IPS-18c (cell line): ENCODE measurements at regions not wholly inside any gene's neighbourhood (a gene's known extent, or its start where the extent isn't known, plus 50 kb on each side); places are given as distances from the start of the nearest gene placed in this dataset.
"Not testable (repeated sequence)": the region's sequence is repeated elsewhere in the genome, so short reads cannot be mapped to it uniquely, and the experiment has no call there.

Experiments used
- H3K4me3 ChIP-seq: 2 replicates; pipeline ENCODE4 v1.7.0; 2013; ENCODE audit warnings: low read depth, mild to moderate bottlenecking, low read length, moderate library complexity; ENCODE audit not compliant: insufficient read depth
- H3K9me3 ChIP-seq: one replicate; pipeline ENCODE4 v1.6.1; 2013; ENCODE audit warnings: mild to moderate bottlenecking, low read length, moderate library complexity; ENCODE audit not compliant: control insufficient read depth, insufficient read depth

DNA sequence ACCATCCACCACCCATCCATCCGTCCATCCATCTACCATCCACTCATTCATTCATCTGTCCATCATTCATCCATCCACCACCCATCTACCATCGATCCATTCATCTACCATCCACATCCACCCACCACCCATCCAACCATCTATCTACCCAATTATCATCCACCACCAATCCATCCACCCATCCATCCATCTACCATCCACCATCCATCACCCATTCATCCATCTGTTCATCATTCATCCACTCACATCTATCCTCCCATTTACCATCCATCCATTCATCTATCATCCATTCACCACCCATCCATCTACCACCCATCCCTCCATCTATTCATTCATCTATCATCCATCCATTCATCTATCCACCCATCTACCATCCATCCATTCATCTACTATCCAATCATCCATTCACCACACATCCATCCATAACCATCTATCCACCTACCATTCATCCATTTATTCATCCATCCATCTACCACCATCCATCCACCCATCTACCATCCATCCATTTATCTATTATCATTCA lies 188.8 kb downstream of the JCAD start:
- Histone ChIP-seq H3K9me3 (no peaks in the 10 kb centered on the region), H3K4me3 (no peak overlapping the region)

DNA sequence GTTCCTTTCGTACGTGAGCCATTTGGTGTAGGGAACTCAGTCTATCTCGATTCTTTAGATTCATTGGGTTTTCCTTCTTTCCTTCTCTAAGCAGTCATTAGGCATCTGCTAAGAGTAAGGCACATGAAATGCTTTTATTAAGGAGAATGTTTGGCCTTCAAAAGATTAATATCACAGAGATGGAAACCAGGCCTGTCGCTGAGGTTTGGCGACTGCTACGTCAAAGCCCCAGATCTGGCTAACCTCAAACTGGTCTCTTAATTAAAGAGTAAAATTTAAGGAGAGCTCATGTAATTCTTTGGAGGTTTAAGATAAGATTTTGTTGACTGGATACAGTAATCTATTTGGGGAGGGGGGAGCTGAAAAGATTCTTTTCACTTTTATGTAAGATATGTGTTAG lies 189.8 kb downstream of the JCAD start:
- Histone ChIP-seq H3K9me3 (no peaks in the 10 kb centered on the region), H3K4me3 (no peak overlapping the region)

DNA sequence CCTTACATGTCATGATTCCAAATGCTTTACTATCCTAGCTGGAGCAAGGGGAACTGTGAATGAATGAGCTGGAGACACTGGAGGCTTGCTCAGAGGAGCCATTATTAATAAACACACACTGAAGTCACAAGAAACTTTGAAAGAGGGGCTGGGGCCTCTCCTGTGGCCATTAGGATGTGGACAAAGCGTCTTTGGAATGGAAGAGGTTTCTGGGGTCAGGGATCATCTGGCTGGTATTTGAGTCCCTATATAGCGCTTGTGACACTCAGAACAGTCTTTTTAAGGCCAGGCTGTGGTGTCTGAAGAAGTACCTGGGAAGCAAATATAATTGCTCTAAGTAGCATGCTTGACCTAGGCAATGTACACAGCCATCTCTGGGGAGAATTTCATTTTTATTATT lies 193.0 kb downstream of the JCAD start:
- Histone ChIP-seq H3K9me3 (no peaks in the 10 kb centered on the region), H3K4me3 (no peak overlapping the region)

DNA sequence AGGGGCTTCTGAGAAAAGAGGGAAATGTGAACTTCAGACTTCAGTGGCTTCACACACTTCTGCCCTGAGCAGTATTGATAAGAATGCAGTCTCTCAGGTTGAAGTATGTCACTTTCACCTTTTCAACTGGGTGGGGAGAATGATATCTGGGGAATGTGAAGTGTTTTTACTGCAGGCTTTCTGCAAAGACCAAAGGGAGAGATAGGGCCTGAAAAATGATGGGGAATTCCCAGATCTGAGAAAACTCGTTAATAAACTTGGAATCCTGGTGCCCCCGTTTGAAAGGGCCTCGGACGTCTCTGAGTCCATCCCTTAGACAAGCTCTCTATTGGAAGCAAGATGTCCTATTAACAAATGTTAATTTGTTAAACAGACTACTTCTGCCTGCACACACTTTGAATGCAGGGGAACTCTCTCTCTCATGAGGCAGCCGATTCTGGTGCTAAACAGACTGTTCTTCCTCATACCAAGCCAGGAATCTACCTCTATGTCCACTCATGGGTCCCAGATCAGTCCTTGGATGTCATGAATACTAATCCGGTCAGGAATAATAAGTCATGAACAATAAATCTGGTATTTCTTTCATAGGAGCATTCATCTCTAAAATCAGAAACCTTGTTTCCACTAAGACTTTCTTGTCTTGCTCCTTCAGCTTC lies 193.6 kb downstream of the JCAD start:
- no peaks in the 10 kb centered on the region for H3K9me3 ChIP-seq
- no peak overlapping the region for H3K4me3 ChIP-seq

DNA sequence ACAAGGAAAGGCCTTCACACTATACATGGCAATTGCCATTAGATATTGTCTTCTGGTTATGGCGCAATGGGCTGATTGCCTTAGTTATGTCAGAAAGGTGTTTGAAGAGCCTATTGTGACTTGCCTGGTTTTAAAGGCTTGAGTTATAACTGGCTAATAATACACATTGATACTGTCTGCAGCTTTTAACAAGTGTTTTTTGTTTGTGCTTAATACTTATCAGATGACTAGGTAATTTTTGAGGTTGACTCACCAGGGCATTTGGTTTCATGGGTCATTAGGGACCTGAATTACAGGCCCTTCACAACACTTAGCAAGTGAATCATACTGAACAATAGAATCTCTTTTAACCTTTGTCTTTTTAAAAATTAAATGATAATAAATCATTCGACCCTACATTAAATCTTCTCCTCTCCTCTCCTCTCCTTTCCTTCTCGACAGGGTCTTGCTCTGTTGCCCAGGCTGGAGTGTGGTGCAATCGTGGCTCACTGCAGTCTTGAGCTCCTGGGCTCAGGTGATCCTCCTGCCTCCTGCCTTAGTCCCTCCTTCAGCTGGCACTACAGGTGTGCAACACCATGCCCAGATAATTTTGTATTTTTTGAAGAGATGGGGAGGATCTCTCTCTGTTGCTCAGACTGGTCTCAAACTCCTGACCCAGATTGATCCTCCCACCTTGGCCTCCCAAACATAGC lies 196.3 kb downstream of the JCAD start:
- no peaks in the 10 kb centered on the region for H3K9me3 ChIP-seq
- no peak overlapping the region for H3K4me3 ChIP-seq

DNA sequence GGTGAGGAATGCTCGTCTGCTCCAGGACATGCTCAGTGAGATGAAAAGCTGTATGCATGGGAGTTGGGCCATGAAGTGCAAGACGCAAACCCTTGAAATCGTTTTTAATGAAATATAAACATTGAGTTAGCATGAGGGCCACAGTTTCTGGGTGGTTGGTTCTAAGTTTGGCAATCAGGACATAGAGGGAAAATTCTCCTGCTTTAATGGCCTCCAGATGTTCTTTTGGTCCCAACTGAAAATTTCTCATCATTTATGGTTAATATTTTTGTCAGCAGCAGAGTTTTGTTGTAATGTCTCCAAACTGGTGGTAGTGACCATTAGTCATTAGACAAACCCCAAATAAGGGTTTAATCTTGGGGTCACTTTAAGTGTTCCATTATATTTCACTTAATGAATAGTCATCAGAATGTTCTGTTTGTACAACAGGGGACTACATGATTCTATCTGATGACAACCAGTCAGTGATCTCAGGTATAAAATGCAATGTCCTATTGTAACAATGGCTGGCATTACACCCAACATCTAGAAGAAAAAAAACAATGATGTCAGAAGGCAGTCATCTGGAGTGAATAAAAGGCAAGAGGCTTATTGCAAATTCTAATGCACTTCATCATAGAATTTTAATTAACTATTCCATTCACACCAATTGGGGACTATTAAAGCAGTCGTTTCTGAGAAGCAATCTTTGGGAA lies 197.4 kb downstream of the JCAD start:
- no peaks in the 10 kb centered on the region for H3K9me3 ChIP-seq
- H3K4me3 ChIP-seq, result no peak overlapping the region

DNA sequence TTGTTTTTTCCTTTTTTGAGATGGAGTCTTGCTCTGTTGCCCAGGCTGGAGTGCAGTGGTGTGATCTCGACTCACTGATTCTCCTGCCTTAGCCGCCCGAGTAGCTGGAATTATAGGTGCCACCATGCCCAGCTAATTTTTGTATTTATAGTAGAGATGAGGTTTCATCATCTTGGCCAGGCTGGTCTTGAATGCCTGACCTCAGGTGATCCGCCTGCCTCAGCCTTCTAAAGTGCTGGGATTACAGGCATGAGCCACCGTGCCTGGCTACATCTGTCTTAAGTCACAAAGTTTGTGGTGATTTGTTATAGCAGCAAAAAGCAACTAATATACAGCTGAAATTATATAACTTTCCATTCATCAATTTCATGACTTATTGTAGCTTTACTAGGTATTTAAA lies 198.2 kb downstream of the JCAD start:
- not testable (repeated sequence) for H3K9me3 ChIP-seq, H3K4me3 ChIP-seq

DNA sequence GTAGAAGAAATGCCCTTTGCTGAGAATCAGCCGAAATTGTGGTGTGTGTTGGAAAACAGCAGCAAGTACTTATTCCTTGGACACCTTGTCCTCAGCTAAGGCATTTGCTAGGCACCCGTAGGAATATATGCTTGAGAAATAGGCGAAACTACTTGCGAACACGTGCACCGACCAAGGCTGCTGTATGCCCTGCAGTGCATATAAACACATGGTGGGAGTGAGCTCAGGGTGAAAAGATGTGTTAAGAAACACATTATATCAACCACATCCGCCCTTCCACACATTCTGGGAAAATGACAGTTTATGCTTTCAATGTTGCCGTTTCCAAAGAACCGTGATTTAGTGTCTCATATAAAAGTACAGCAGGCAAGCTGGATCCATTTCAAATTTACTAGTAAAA lies 199.2 kb downstream of the JCAD start:
- Histone ChIP-seq H3K9me3 (no peaks in the 10 kb centered on the region), H3K4me3 (no peak overlapping the region)

DNA sequence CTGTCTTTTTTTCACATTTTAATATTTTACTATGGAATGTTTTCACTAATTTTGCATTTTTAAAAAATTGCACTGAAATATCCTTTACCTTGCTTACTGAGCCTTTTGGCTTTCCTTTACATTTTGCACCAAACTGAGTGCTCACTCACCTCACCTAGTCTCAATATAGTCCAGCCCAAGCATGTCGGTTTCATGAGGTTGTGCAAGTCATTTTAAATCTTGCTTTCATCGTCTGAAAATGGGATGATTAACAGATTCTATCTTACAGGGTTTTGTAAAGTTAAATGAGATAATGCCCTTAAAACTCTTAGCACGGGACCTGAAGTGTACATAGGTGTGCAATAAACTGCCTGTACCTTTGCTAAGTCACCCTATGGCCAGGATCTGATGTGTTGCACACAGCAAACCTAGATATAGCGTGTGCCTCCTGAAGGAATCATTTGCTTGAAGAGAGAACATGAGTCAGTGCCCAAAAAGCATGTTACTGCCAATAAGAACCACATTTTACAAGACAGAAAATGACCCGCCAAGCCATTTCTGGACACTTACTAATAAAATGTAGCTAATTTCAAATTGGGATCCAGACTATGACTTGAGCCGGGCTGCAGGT lies 199.8 kb downstream of the JCAD start:
- Histone ChIP-seq H3K4me3 (no peak overlapping the region), H3K9me3 (no peaks in the 10 kb centered on the region)

DNA sequence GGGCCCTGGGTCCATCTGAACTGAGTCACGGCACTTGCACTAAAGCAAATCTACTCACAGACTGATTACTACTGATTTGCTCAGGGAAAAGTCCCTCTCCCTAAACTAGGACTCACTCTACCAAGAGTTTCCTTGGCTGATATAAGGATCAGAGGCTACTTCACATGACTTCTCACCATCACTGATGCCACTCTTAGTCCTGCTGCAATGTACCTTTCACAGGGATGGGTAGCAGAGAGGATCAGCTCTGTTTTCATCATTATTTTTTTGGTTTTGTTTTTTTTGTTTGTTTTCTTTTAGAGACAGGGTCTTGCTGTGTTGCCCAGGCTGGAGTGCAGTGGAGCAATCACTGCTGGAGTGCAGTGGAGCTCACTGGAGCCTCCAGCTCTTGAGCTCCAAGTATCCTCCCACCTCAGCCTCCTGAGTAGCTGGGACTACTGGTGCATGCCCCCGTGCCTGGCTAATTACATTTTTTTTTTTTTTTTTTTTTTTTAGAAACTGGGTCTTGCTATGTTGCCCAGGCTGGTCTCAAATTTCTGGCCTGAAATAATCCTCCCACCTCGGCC lies 200.6 kb downstream of the JCAD start:
- H3K4me3 ChIP-seq, result no peak overlapping the region
- H3K9me3 ChIP-seq, result no peaks in the 10 kb centered on the region

DNA sequence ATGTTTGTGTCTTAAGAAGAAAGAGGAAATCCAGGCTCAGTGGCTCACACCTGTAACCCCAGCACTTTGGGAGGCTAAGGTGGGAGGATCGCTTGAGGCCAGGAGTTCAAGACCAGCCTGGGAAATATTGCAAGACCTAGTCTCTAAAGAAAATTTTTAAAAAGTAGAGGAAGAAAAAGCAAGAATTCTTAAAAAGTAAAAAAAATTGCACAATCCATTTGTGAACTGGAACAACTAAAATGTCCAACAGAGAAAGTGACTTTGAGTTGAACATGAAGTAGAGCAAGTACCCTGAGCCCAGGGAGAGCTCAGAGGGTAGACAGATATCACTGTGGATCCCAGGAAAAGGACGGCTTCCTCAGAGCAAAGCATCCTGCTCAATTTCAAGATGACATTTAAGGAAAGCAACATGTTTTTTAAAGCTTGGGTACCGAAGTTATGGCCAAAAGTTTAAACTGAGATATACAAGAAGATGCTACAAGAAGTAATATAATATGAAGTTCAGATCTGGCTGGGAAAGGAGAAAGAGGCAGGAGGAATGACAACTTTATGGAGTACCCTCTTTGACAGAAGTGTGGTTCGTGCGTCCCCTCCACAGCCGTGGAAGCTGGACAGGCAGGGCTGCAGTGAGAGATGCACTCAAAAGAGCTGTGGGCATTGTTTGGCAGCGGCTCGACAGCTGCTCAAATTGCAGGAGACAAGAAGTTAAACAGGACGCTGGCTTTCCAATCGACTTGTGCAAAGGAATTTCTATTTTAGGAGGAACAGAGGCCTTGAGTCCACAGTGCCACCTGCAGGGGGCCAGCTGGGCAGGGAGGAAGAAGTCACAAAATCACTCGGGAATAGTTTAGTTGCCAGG lies 201.3 kb downstream of the JCAD start:
- no peaks in the 10 kb centered on the region for H3K9me3 ChIP-seq
- H3K4me3 ChIP-seq, result no peak overlapping the region

DNA sequence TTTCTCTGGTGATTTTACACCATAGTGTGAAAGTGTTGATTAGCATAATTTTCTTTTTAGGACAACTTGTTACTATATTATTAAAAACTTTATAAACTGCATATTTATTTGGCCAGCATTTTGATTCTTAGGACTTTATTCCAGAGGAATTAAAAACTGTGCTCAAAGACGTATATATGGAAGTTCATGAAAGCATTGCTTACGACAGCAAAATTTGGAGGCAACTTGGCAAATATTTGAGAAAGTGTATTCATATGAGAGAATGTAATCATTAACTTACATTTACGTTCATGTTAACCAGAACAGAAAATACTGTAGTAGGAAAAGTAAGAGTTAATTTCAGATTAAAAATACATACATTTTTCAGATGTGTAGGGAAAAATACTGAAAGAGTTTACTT lies 203.1 kb downstream of the JCAD start:
- Histone ChIP-seq H3K9me3 (peaks cover under 1% of the 10 kb centered on the region), H3K4me3 (no peak overlapping the region)

DNA sequence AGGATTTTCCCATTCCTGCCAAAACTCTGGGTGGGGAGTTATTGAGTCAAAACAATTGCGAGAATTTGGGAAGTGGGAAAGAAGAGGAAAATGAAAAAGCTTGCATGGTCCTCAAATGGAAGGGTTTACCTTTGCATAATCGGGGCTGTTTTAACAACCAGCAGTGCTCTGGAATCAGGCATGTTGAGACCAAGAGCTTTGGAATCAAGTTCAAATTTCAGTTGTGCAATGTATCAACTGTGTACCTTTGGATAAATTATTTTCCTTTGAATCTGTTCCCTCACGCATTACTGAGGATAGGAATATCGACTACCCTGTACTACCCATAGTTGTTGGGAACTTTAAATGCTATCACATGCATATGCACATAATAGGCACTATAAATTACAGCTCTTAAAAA lies 205.5 kb downstream of the JCAD start:
- Histone ChIP-seq H3K4me3 (no peak overlapping the region), H3K9me3 (peaks cover 2% of the 10 kb centered on the region)

DNA sequence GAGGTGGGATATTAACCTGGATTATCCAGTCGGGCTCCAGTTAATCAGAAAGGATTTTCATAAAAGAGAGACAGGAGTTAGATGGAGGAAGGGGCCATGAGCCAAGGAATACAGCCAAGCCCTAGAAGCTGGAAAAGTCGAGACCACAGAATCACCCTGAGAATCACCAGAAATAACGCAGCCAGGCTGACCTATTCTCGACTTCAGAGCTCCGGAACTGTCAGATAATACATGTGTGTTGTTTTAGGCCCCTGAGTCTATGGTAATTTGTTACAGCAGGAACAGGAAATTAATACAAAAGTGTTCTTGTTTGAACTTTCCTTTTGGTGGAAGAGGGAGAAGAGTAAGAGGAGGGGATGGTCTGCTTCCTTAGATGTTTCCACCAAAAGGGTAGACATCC lies 208.1 kb downstream of the JCAD start:
- Histone ChIP-seq H3K4me3 (no peak overlapping the region), H3K9me3 (peaks cover 2% of the 10 kb centered on the region)

DNA sequence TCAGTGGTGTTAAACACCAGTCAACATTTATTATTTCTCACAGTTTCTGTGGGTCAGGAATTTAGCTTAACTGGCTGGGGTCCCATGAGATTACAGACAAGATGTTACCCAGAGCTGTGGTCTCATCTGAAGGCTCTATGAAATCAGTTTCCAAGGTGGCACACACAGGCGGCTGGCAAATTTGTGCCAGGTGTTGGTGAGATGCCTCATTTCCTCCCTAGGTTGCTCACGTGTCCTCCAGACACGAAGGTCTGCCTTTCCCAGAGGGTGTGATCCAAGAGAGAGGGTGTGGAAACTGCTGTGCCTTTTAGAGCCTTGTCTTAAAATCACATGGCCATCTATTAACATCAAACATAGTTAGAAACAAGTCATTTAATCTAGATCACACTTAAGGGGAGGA lies 209.0 kb downstream of the JCAD start:
- Histone ChIP-seq H3K4me3 (no peak overlapping the region), H3K9me3 (peaks cover 2% of the 10 kb centered on the region)

DNA sequence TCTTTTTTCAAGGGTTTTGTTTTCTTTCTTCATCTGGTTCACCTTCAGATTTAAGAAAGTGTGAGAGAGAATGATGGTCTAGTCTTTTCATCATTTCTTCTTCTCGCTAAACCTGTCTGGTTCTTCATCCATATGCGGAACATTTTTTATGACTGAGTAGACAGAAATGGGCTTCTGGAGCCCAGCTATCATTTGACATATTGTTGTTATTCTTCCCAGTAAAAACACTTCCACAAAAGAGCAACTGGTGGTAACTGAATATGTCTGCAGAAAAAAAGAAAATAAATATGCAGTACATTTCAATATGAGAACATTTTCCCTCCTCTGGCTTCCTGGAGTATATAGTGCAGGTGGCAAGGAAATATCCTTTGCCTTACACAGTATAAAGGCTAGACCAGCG lies 209.5 kb downstream of the JCAD start:
- no peak overlapping the region for H3K4me3 ChIP-seq
- peaks cover 2% of the 10 kb centered on the region for H3K9me3 ChIP-seq
